ENCODE measurements at regions not wholly inside any gene's neighbourhood (a gene's known extent, or its start where the extent isn't known, plus 50 kb on each side); places are given as distances from the start of the nearest gene placed in this dataset.
"Not testable (repeated sequence)": the region's sequence is repeated elsewhere in the genome, so short reads cannot be mapped to it uniquely, and the experiment has no call there.

DNA sequence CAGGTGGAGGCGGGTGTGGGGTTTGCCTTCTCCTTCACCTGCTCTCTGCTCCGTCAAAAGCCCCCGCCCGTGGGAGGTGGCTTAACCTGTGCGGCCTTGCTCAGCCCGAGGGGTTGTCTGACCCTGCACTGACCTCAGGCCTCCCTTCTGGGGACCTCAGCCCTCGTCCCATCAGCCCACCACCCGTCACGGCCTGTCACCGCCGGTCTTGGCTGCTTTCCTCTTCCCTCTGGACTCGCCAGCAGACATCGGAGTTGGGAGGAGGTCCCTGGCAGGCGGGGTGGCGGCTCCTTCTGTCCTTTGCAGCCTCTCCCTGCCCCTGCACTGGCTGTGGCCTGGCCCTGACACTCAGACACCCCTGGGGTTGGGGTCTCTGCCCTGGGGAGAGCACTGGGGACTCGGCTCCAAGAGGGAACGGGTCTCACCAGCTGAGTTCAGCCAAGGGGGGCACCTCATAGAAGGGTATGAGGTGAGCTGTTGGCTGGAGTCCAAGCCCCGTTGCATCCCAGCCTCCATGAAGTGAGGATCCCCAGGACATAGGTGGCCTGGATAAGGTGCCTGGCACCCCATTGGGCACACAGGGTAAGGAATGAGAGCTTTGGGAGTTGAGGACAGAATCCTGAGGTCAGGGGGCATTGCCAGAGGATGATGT lies 999.6 kb downstream of the BRD1 start:
- DNase-seq, result no peak

GRCh38 chr22:48827268-48827846 lies 1000.3 kb downstream of the BRD1 start:
- DNase-seq, result no peak

DNA sequence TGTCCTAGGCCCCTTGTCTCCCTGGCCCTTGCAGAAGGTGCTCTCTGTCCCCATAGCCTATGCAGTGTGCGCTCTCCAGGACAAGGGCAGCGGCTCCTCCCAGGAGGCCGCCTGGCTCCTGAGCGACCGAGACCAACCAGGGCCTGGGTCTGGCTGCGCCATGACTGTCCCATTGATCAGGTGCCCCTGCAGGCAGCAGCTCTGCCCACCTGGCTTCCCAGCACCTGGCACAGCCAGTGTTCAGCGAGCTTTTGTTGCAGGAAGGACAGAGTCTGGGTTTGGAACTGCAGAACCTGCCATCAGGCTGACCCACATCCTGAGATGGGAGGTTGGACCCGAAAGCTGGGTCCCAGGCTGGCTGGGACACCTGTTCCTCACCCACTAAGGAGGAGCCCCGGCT lies 1001.1 kb downstream of the BRD1 start:
- DNase-seq, result no peak

GRCh38 chr22:48825802-48826520 lies 1001.7 kb downstream of the BRD1 start:
- DNase-seq, result no peak

DNA sequence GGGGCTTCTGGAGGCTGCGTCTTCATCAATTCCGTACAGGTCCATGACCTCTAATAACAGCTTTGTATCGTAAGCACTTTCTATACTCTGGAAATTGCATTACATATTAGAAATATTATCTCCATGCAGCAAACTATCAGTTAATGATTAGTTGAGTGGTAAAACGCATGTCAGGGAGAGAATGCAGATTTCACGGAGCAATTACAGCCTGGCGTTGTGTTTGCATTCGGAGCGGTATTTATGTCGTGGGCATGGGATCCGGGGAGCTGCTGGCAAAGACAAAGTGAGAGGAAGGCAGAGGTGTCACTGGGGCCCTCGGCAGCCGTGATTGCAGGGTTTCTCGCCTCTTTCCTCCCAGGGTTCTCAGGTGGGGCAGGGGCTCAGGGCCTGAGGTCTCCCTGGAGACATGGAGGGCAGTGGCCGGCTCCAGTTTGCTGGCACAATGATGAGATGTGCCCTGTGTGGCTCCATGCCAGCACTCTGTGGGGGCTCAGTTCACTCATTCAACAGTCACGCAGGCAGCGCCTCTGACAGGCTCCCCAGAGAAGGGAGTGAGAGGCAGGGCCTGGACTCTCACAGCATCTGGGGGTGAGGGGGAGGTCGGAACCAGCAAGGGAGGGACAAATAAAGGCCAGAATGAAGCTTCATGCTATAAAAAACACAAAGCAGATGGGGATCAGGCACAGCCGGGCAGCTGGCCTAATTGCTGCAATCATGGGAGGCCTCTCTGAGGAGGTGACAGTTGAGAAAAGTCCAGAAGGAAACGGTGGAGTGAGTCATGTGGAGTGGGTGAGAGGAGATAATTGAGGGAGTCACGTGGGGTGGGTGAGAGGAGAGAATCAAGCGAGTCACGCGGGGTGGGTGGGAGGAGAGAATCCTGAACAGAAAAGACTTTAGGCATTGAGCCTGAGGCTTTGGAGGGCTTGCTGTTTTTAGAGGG lies 1002.7 kb downstream of the BRD1 start:
- DNase-seq, result no peak

- no peak for DNase-seq
Observed at GRCh38 chr22:48823941-48824340, 1003.7 kb downstream of the BRD1 start.

DNA sequence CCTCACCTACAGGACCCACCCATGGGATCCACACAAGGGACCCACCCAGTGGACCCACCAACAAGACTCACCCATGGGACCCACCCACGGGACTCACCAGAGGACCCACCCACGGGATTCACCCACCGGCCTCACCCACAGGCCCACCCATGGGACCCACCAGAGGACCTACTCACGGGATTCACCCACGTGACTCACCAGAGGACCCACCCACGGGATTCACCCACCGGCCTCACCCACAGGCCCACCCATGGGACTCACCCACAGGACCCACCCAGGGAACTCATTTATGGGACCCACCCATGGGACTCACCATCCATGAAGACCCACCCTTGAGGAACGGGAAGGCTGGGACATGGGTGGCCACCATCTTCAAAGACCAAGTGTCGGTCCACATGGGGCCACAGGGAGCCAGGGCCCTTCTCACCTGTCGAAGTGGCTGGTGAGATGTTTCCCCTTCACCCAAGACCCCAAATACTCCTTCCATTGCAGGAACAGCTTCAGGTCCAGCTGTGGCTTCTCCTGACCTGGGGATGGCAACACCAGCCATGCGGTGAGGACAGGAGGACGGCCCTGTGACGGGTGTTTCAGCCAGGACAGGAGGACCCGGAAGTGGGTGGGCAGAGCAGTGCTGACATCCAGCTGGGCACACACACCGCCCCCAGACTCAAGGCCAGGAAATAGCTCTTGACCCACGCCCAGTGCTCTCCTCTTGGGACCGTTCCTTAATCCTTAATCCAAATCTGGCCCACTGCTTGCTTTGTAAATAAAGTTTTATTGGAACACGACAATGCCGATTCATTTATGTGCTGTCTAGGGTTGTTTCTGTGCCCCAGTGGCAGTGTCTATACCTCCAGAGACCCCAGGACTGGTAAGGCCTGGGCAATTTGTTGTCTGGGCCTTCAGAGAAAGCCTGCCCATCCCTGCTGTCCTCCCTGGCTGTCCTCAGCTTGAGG lies 1005.1 kb downstream of the BRD1 start:
- no peak for DNase-seq

DNA sequence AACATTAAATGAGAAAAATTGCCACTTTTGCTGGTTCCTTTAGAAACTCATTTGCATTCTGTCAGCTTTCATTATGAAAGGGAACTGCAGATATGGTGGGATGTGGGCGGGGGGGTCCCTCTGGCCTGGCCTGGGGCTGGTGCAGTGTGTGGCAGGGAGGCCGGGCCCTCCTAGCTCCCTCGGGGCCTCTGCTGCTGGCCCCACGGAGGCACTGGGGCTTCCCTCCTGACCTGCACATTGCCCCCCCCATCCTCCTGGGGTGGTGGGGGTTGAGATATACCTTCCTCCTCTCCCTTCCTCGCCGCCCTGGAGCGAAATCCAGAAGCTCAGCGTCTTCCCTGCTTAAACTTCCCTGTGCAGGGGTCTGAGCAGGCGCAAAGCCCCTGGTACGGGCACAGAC lies 1005.9 kb downstream of the BRD1 start:
- no peak for DNase-seq

DNA sequence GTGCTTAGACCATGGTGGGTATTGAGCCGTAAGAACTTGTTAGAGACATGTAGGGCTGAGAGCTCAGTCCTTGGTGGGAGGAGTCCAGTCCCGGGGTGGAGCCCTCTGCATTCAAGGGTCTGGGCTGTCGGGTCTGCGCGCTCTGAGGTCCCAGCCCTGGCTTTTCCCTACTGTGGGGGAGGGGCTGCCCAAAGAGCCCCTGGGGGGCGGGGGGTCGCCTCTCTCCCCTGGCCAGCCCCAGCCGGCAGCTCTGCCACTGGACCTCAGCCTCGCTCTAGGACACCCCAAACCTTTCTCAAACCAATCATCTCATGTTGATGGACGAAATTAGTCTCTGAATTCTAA lies 1006.4 kb downstream of the BRD1 start:
- DNase-seq, result no peak

- no peak for DNase-seq
Observed at GRCh38 chr22:48820481-48821345, 1007.0 kb downstream of the BRD1 start.

- DNase-seq, result no peak
Observed at GRCh38 chr22:48819961-48820360, 1007.7 kb downstream of the BRD1 start.

GRCh38 chr22:48819232-48819631 lies 1008.4 kb downstream of the BRD1 start:
- DNase-seq, result no peak

DNA sequence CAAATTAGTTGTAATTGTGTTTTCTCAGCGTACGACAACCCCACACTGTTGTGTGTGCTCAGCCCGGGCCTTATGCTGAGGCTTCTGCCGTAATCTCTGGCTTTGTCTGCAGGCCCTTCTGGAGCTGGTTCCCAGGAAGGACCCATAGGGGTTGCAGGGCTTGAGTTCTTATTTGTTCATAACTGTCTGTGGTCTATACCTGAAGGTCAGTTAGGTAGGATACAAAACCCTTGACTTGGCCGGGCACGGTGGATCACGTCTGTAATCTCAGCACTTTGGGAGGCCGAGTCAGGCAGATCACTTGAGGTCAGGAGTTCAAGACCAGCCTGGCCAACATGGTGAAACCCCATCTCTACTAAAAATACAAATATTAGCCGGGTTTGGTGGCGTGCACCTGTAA lies 1010.2 kb downstream of the BRD1 start:
- DNase-seq, result not testable (repeated sequence)

DNA sequence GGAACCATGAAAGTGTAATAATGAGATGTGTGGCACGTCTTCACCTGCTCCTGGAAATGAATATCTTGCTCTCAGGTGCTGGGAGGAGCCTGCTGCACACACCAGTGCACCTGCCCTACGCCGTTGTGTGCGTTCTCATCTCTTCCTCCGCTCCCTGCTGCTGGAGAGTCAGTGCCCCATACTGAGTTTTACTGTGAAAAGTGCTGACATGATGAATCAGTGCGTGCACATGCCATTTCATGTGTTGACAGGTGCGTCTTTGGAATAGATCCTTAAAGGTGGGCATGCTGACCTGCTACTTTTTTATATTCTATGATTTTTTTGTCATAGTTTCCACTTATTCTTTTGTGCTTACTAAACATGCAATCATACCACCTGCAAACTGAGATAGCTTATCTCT lies 1015.8 kb downstream of the BRD1 start:
- DNase-seq, result no peak

- no peak for DNase-seq
Observed at GRCh38 chr22:48808038-48808960, 1019.4 kb downstream of the BRD1 start.

GRCh38 chr22:48807155-48807554 lies 1020.5 kb downstream of the BRD1 start:
- no peak for DNase-seq

DNA sequence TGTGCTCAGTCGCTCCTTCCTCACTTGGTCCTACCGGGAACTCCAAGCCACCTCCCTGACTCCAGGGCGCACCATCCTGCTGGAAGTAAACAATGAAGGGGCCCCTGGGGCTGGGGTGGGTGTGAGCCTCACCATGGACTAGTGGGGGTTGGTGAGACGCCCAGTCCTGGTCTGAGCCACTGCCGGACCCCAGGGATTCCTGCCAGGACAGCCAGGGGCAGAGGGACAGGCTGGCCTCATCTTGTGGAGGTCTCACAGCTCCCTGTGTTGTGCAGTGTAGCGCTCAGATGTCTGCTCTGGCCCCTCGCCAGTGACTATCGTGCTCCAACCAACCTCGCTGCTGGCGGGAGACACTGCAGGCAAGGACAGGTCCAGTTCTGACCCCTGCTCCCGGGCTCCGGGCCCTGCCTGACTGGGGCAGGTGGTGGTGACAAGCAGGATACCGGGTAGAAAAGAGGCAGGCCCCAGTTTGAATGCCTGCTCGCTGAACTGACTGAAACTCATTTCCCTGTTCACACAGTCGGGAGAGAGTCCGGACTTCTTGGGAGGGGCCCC lies 1021.4 kb downstream of the BRD1 start:
- no peak for DNase-seq

- DNase-seq, result no peak
Observed at GRCh38 chr22:48805516-48805915, 1022.2 kb downstream of the BRD1 start.

- DNase-seq, result no peak
Observed at GRCh38 chr22:48804811-48805301, 1022.8 kb downstream of the BRD1 start.

All from SW 1271 (cell line).